ENCODE measurements at regions not wholly inside any gene's neighbourhood (a gene's known extent, or its start where the extent isn't known, plus 50 kb on each side); places are given as distances from the start of the nearest gene placed in this dataset.

GRCh38 chr5:9713959-9714586, 83.9 kb upstream of the TAS2R1 start:
- H3K4me3 ChIP-seq, result no peak overlapping the region
- peaks cover 41% of the 10 kb centered on the region for H3F3A ChIP-seq (ENCODE audit: insufficient read depth)
- peaks cover 48% of the 10 kb centered on the region for H3K4me1 ChIP-seq (ENCODE audit: insufficient read depth)
- no peak for TF ChIP-seq EZH2phosphoT487 (IDR thresholded peaks at IDR 0.05; ENCODE audit: insufficient read depth, low read depth)
- no peak for TF ChIP-seq EZH2 (IDR thresholded peaks at IDR 0.05; ENCODE audit: insufficient read depth, poor library complexity, severe bottlenecking)
- H3K9ac ChIP-seq, result no peak overlapping the region
- no peaks in the 10 kb centered on the region for H3K36me3 ChIP-seq (ENCODE audit: low read depth)
- no peaks in the 10 kb centered on the region for H4K20me1 ChIP-seq (ENCODE audit: insufficient read depth)
- WGBS, 2 experiments (ENCODE audit: low coverage in 1 of 2, low lambda C conversion rate in 2 of 2, missing lambda C conversion rate in 2 of 2), result 32 to 36% methylated on average over 4 of the region's 4 CpGs
- H3K4me2 ChIP-seq (ENCODE audit: unreplicated experiment), result peak overlapping the region; percentile 8
- H2AFZ ChIP-seq, result no peak overlapping the region
- H3K27me3 ChIP-seq (replicated peaks; ENCODE audit: insufficient read depth), result no peaks in the 10 kb centered on the region
- in situ Hi-C loops (cut with MboI), result no loop called here
- peak; percentile 66 for DNase-seq
- no peak overlapping the region for H3K27ac ChIP-seq
- H3K79me2 ChIP-seq (ENCODE audit: insufficient read depth), result no peaks in the 10 kb centered on the region
- H3K9me3 ChIP-seq (ENCODE audit: low read depth), result no peaks in the 10 kb centered on the region
- no peaks in the 10 kb centered on the region for H3K9me2 ChIP-seq (ENCODE audit: insufficient read depth)

- no peak overlapping the region for H3K9ac ChIP-seq
- no peaks in the 10 kb centered on the region for H3K36me3 ChIP-seq (ENCODE audit: low read depth)
- 0 out of 2 replicates have a peak overlapping the region, but pooled peaks have one; percentile 7 for H3K27ac ChIP-seq
- no peak overlapping the region for H3K4me3 ChIP-seq
- no peak overlapping the region for H2AFZ ChIP-seq
- in situ Hi-C loops (cut with MboI), result no loop called here
- TF ChIP-seq EZH2phosphoT487 (IDR thresholded peaks at IDR 0.05; ENCODE audit: insufficient read depth, low read depth) (no peak), EZH2 (IDR thresholded peaks at IDR 0.05; ENCODE audit: insufficient read depth, poor library complexity, severe bottlenecking) (no peak)
- H3K4me1 ChIP-seq (ENCODE audit: insufficient read depth), result peaks cover 48% of the 10 kb centered on the region
- DNase-seq, result peak; percentile 9
- H3K9me2 ChIP-seq (ENCODE audit: insufficient read depth), result no peaks in the 10 kb centered on the region
- H3F3A ChIP-seq (ENCODE audit: insufficient read depth), result peaks cover 41% of the 10 kb centered on the region
- no peaks in the 10 kb centered on the region for H3K9me3 ChIP-seq (ENCODE audit: low read depth)
- peak overlapping the region; percentile 8 for H3K4me2 ChIP-seq (ENCODE audit: unreplicated experiment)
- 13 to 20% methylated on average over 4 of the region's 4 CpGs for WGBS, 2 experiments (ENCODE audit: low coverage in 1 of 2, low lambda C conversion rate in 2 of 2, missing lambda C conversion rate in 2 of 2)
- H4K20me1 ChIP-seq (ENCODE audit: insufficient read depth), result no peaks in the 10 kb centered on the region
- no peaks in the 10 kb centered on the region for H3K79me2 ChIP-seq (ENCODE audit: insufficient read depth)
- no peaks in the 10 kb centered on the region for H3K27me3 ChIP-seq (replicated peaks; ENCODE audit: insufficient read depth)
Observed at GRCh38 chr5:9713356-9713755, 83.2 kb upstream of the TAS2R1 start.

DNA sequence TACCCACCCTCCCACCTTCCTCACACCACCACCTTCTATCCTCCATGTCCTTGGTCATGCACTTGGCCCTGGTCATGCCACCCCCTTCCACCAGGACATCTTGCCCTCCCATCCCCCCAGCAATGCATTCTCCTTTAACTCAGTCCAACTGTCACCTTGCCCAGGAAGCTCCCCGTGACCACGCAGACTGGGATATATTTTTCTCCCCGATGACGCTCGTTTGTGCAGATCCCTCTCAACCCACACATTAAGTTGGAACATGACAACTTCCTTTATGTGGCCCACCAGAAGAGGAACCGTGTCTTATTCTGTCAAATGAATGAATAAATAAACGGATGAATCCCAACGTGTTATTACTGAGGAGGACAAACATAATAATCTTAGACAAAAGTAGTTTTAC, 82.8 kb upstream of the TAS2R1 start:
- no peaks in the 10 kb centered on the region for H4K20me1 ChIP-seq (ENCODE audit: insufficient read depth)
- no peaks in the 10 kb centered on the region for H3K27me3 ChIP-seq (replicated peaks; ENCODE audit: insufficient read depth)
- H3K4me2 ChIP-seq (ENCODE audit: unreplicated experiment), result peak overlapping the region; percentile 8
- H3F3A ChIP-seq (ENCODE audit: insufficient read depth), result peaks cover 41% of the 10 kb centered on the region
- H3K4me1 ChIP-seq (ENCODE audit: insufficient read depth), result peaks cover 48% of the 10 kb centered on the region
- no peaks in the 10 kb centered on the region for H3K9me2 ChIP-seq (ENCODE audit: insufficient read depth)
- H3K9ac ChIP-seq, result no peak overlapping the region
- no peaks in the 10 kb centered on the region for H3K79me2 ChIP-seq (ENCODE audit: insufficient read depth)
- in situ Hi-C loops (cut with MboI), result no loop called here
- H3K27ac ChIP-seq, result peak overlapping the region; percentile 7; the same call in 1 of the 2 replicates
- peak; percentile 46 for DNase-seq
- H3K36me3 ChIP-seq (ENCODE audit: low read depth), result no peaks in the 10 kb centered on the region
- no peak overlapping the region for H2AFZ ChIP-seq
- 7 to 16% methylated on average over 8 of the region's 8 CpGs for WGBS, 2 experiments (ENCODE audit: low coverage in 1 of 2, low lambda C conversion rate in 2 of 2, missing lambda C conversion rate in 2 of 2)
- H3K4me3 ChIP-seq, result no peak overlapping the region
- TF ChIP-seq EZH2phosphoT487 (IDR thresholded peaks at IDR 0.05; ENCODE audit: insufficient read depth, low read depth) (no peak), EZH2 (IDR thresholded peaks at IDR 0.05; ENCODE audit: insufficient read depth, poor library complexity, severe bottlenecking) (no peak)
- no peaks in the 10 kb centered on the region for H3K9me3 ChIP-seq (ENCODE audit: low read depth)

DNA sequence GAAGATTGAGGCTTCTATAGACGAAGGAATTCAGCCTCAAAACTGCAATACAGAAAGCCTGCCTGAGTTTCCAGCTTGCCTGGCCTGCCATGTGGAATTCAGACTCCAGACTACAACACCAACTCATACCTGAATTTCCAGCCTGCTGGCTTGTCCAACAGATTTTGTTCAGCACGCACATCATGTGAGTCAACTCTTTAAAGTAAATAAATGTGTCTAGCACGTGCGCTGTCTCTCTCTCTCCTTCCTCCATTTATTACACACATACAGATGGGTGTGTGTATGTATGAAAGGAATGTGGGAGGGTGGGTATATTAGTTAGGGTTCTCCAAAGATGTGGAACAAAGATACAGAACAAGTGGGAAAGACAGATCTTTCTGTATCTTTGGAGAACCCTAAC, 82.4 kb upstream of the TAS2R1 start:
- TF ChIP-seq EZH2phosphoT487 (IDR thresholded peaks at IDR 0.05; ENCODE audit: insufficient read depth, low read depth) (no peak), EZH2 (IDR thresholded peaks at IDR 0.05; ENCODE audit: insufficient read depth, poor library complexity, severe bottlenecking) (no peak)
- Histone ChIP-seq H3K36me3 (ENCODE audit: low read depth) (no peaks in the 10 kb centered on the region), H3K27me3 (replicated peaks; ENCODE audit: insufficient read depth) (no peaks in the 10 kb centered on the region), H3K27ac (peak overlapping the region; percentile 37), H2AFZ (no peak overlapping the region), H3K4me2 (ENCODE audit: unreplicated experiment) (peak overlapping the region; percentile 8), H3K4me3 (no peak overlapping the region), H3K9me2 (ENCODE audit: insufficient read depth) (no peaks in the 10 kb centered on the region), H3K79me2 (ENCODE audit: insufficient read depth) (no peaks in the 10 kb centered on the region), H4K20me1 (ENCODE audit: insufficient read depth) (no peaks in the 10 kb centered on the region), H3K9ac (no peak overlapping the region), H3K9me3 (ENCODE audit: low read depth) (no peaks in the 10 kb centered on the region), H3F3A (ENCODE audit: insufficient read depth) (peaks cover 39% of the 10 kb centered on the region), H3K4me1 (ENCODE audit: insufficient read depth) (peaks cover 48% of the 10 kb centered on the region)
- DNase-seq, result peak; percentile 91
- in situ Hi-C loops (cut with MboI), result no loop called here
- 25% methylated on average over 4 of the region's 4 CpGs for WGBS, 2 experiments (ENCODE audit: low coverage in 1 of 2, low lambda C conversion rate in 2 of 2, missing lambda C conversion rate in 2 of 2)

All from GM23248 (cell line).